Esophagus squamous epithelium (tissue), 5 donors: ENCODE measurements at regions not wholly inside any gene's neighbourhood (a gene's known extent, or its start where the extent isn't known, plus 50 kb on each side); places are given as distances from the start of the nearest gene placed in this dataset.

Experiments
- DNase-seq: peaks from one replicate; lab custom pipeline; 2025; lab: John Stamatoyannopoulos, UW
- H3K27ac ChIP-seq, 4 donors: fragments of 200-600 bp; sonication (generic); one replicate each; pipeline ENCODE4 v1.5.1; 2016 to 2019; ENCODE audit warnings: mild to moderate bottlenecking in 1 of 4
- H3K27me3 ChIP-seq, 4 donors: fragments of 200-600 bp; sonication (generic); 1 replicate in 3 of 4; 2 replicates in 1 of 4; pipeline versions ENCODE4 v1.5.1 to v1.6.0; 2017 to 2021; ENCODE audit warnings: antibody characterized with exemption in 1 of 4
- H3K36me3 ChIP-seq, 3 donors: fragments of 200-600 bp; sonication (generic); one replicate each; pipeline ENCODE4 v1.5.1; 2016 to 2019
- H3K4me1 ChIP-seq, 3 donors: fragments of 200-600 bp; sonication (generic); one replicate each; pipeline ENCODE4 v1.5.1; 2017 to 2019
- H3K4me3 ChIP-seq, 4 donors: fragments of 200-600 bp; sonication (generic); 1 replicate in 3 of 4; 2 replicates in 1 of 4; pipeline ENCODE4 v1.5.1; 2016 to 2019; ENCODE audit warnings: mild to moderate bottlenecking in 2 of 4, moderate library complexity in 1 of 4
- H3K9me3 ChIP-seq, 3 donors: fragments of 200-600 bp; sonication (generic); one replicate each; pipeline ENCODE4 v1.5.1; 2016 to 2019
- CTCF ChIP-seq, 6 experiments: fragments of 450-650 bp in 4 of 6; fragments of 200-600 bp in 2 of 6; sonication (generic) in 2 of 6; IDR thresholded peaks; one replicate each; pipeline ENCODE4 v1.5.1; 2016 to 2019; ENCODE audit warnings: antibody characterized with exemption in 6 of 6, mild to moderate bottlenecking in 4 of 6, moderate library complexity in 4 of 6
- POLR2A ChIP-seq, 4 donors: fragments of 450-650 bp; IDR thresholded peaks; one replicate each; pipeline ENCODE4 v1.6.1; 2017; ENCODE audit warnings: antibody characterized with exemption in 4 of 4, mild to moderate bottlenecking in 4 of 4, moderate library complexity in 3 of 4
- WGBS, 2 donors: methylation state at CpG; one replicate each; pipeline ENCODE4 v1.1.5; 2018; 5-methylcytosine and 5-hydroxymethylcytosine counted together
- intact Hi-C: fragments of 100-400 bp; cut with DNase I; formaldehyde crosslinking; loops from one replicate; pipeline ENCODE4 v1.15.0; 2022
- donor health status: DM: yes; HTN: yes; CAD: no.

DNA sequence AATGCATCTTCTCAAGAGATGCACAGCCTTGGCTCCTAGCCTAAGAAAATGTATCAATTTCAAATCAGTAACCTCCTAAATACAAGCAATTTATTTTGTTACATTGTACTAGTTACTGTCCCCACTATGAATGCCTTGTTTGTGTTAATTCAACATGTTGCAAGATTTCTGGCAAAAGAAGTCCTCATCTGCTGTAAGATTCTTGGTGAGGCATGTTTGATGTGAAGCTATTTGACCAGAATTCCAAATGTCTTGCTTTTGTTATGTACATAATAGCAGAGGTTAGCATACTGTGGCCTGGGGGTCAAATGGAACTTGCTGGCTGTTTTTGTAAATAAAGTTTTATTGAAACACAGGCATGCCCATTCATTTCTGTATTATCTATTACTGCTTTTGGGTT is 1023.1 kb upstream of the WWC1 start:
- TF ChIP-seq POLR2A (IDR thresholded peaks at IDR 0.05): no peak
- no peak for DNase-seq
- intact Hi-C loops: no loop called here
- no peak overlapping the region for H3K27ac ChIP-seq
- no peaks in the 10 kb centered on the region for H3K4me1 ChIP-seq
- no peaks in the 10 kb centered on the region for H3K36me3 ChIP-seq
- H3K4me3 ChIP-seq: no peak overlapping the region
- H3K9me3 ChIP-seq: no peaks in the 10 kb centered on the region
- H3K27me3 ChIP-seq: no peaks in the 10 kb centered on the region

DNA sequence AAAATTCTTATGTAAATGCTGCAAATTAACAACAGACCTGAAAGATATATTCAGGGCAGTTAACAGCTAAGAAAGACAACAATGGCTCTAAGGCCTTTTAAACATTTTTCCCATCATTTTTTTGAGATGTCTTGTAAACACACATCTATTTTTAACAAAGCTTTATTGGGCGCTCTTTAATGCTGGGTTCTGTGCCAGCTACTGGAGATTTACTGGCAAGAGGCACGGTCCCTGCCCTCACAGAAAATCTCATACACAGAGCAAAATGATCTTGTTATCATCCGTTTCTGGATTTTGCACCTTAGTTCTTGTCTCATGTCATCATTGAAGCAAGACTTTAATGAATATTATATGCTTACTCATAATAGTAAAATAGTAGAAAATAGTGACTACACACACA is 1022.3 kb upstream of the WWC1 start:
- WGBS, 2 donors: 37 to 46% methylated on average over 3 of the region's 3 CpGs
- H3K27ac ChIP-seq: no peak overlapping the region
- intact Hi-C loops: no loop called here

GRCh38 chr5:167271081-167271480 is 1020.4 kb upstream of the WWC1 start:
- no peaks in the 10 kb centered on the region for H3K9me3 ChIP-seq
- no peaks in the 10 kb centered on the region for H3K27me3 ChIP-seq
- TF ChIP-seq POLR2A (IDR thresholded peaks at IDR 0.05): no peak
- TF ChIP-seq CTCF (IDR thresholded peaks at IDR 0.05): no peak
- DNase-seq: no peak
- no peak overlapping the region for H3K27ac ChIP-seq
- intact Hi-C loops: no loop called here
- no peak overlapping the region for H3K4me3 ChIP-seq
- no peaks in the 10 kb centered on the region for H3K36me3 ChIP-seq
- 69 to 93% methylated on average over 1 to 3 of the region's 3 CpGs for WGBS, 2 donors
- H3K4me1 ChIP-seq: no peaks in the 10 kb centered on the region

More for the DNA sequence above, 1022.3 kb upstream of the WWC1 start:
- H3K27me3 ChIP-seq: no peaks in the 10 kb centered on the region
- no peak overlapping the region for H3K4me3 ChIP-seq
- TF ChIP-seq CTCF (IDR thresholded peaks at IDR 0.05) (no peak), POLR2A (IDR thresholded peaks at IDR 0.05) (no peak)
- no peaks in the 10 kb centered on the region for H3K9me3 ChIP-seq
- no peak for DNase-seq
- H3K36me3 ChIP-seq: no peaks in the 10 kb centered on the region
- H3K4me1 ChIP-seq: no peaks in the 10 kb centered on the region

DNA sequence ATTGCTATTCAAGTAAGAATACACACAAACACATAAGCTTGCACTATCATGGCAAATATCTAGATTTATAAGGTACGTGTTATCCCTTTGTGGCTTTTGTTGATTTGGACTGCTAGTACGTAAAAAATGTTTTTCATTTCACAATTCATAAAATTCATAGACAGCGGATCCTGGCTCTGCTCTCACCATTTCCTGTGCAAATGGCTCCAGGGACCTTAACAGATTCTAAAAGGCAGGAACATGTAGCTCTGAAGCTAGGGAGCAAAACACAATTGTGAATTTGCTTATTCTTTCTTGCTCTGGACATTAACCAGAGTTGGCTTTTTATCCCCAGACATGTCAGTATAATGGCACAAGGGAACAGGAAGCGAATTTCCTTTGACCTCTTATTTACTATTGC is 1019.9 kb upstream of the WWC1 start:
- Histone ChIP-seq H3K4me1 (no peaks in the 10 kb centered on the region), H3K27me3 (no peaks in the 10 kb centered on the region), H3K27ac (no peak overlapping the region), H3K9me3 (no peaks in the 10 kb centered on the region), H3K36me3 (no peaks in the 10 kb centered on the region), H3K4me3 (no peak overlapping the region)
- intact Hi-C loops: no loop called here
- no peak for DNase-seq
- 77 to 83% methylated on average over 4 of the region's 4 CpGs for WGBS, 2 donors
- TF ChIP-seq POLR2A (IDR thresholded peaks at IDR 0.05) (no peak), CTCF (IDR thresholded peaks at IDR 0.05) (no peak)

DNA sequence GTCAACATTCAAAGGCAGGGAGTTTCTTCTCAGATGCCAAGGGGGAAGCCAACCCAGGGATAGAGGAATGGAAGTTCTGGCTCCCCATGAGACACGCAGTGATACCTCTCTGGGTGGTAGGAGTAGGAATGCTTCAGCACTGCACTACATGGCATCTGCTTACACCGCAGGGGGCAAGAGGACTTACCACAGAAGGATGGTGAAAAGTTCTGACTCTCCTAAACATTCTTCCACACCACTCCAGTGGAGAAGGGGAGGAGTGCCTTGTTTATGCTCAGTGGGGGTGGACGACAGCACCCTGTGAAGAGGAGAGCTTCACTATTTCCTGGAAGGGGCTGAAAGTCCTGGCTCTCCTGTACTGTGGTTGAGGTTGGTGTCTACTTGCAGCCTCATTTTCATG is 1011.3 kb upstream of the WWC1 start:
- no peaks in the 10 kb centered on the region for H3K27me3 ChIP-seq
- no peaks in the 10 kb centered on the region for H3K4me1 ChIP-seq
- DNase-seq: no peak
- H3K9me3 ChIP-seq: no peaks in the 10 kb centered on the region
- 71% methylated on average over 1 of the region's 3 CpGs; no CpG with 5 or more reads in 1 of the 2 donors for WGBS, 2 donors
- TF ChIP-seq POLR2A (IDR thresholded peaks at IDR 0.05): no peak
- TF ChIP-seq CTCF (IDR thresholded peaks at IDR 0.05): no peak
- H3K4me3 ChIP-seq: no peak overlapping the region
- intact Hi-C loops: no loop called here
- H3K36me3 ChIP-seq: no peaks in the 10 kb centered on the region
- no peak overlapping the region for H3K27ac ChIP-seq

- Histone ChIP-seq H3K27me3 (no peaks in the 10 kb centered on the region), H3K4me3 (no peak overlapping the region), H3K9me3 (no peaks in the 10 kb centered on the region), H3K27ac (no peak overlapping the region), H3K36me3 (no peaks in the 10 kb centered on the region), H3K4me1 (no peaks in the 10 kb centered on the region)
- intact Hi-C loops: no loop called here
- WGBS, 2 donors: 95 to 99% methylated on average over 2 to 3 of the region's 3 CpGs
- TF ChIP-seq CTCF (IDR thresholded peaks at IDR 0.05): no peak
- no peak for TF ChIP-seq POLR2A (IDR thresholded peaks at IDR 0.05)
- no peak for DNase-seq
These were observed 1009.5 kb upstream of the WWC1 start for GRCh38 chr5:167281925-167282324.
